ENCODE measurements at regions not wholly inside any gene's neighbourhood (a gene's known extent, or its start where the extent isn't known, plus 50 kb on each side); places are given as distances from the start of the nearest gene placed in this dataset.

- Histone ChIP-seq H3K27me3 (ENCODE audit: insufficient read depth, low read depth, severe bottlenecking) (no peaks in the 10 kb centered on the region), H3K4me3 (ENCODE audit: low read depth, low read length) (no peak overlapping the region), H3K36me3 (no peaks in the 10 kb centered on the region), H3K9me3 (ENCODE audit: severe bottlenecking) (no peaks in the 10 kb centered on the region), H3K27ac (no peak overlapping the region)
- DNase-seq: no peak
- no peak for TF ChIP-seq CTCF (IDR thresholded peaks at IDR 0.05; ENCODE audit: low read depth, low read length)
Measured at GRCh38 chr2:16290311-16291020, 350.1 kb downstream of the MYCN start.

GRCh38 chr2:16288371-16289112 is 348.2 kb downstream of the MYCN start:
- no peak for DNase-seq

GRCh38 chr2:16287831-16288230 is 347.5 kb downstream of the MYCN start:
- no peaks in the 10 kb centered on the region for H3K27me3 ChIP-seq (ENCODE audit: insufficient read depth, low read depth, severe bottlenecking)
- no peak for DNase-seq
- H3K27ac ChIP-seq: no peak overlapping the region
- H3K4me3 ChIP-seq (ENCODE audit: low read depth, low read length): no peak overlapping the region
- TF ChIP-seq CTCF (IDR thresholded peaks at IDR 0.05; ENCODE audit: low read depth, low read length): no peak
- no peaks in the 10 kb centered on the region for H3K9me3 ChIP-seq (ENCODE audit: severe bottlenecking)
- no peaks in the 10 kb centered on the region for H3K36me3 ChIP-seq

More at GRCh38 chr2:16288371-16289112, 348.2 kb downstream of the MYCN start:
- H3K9me3 ChIP-seq (ENCODE audit: severe bottlenecking): no peaks in the 10 kb centered on the region
- no peaks in the 10 kb centered on the region for H3K27me3 ChIP-seq (ENCODE audit: insufficient read depth, low read depth, severe bottlenecking)
- no peak overlapping the region for H3K27ac ChIP-seq
- TF ChIP-seq CTCF (IDR thresholded peaks at IDR 0.05; ENCODE audit: low read depth, low read length): no peak
- no peaks in the 10 kb centered on the region for H3K36me3 ChIP-seq
- H3K4me3 ChIP-seq (ENCODE audit: low read depth, low read length): no peak overlapping the region

- Histone ChIP-seq H3K4me3 (ENCODE audit: low read depth, low read length) (no peak overlapping the region), H3K27me3 (ENCODE audit: insufficient read depth, low read depth, severe bottlenecking) (no peaks in the 10 kb centered on the region), H3K9me3 (ENCODE audit: severe bottlenecking) (no peaks in the 10 kb centered on the region), H3K27ac (no peak overlapping the region), H3K36me3 (no peaks in the 10 kb centered on the region)
- no peak for TF ChIP-seq CTCF (IDR thresholded peaks at IDR 0.05; ENCODE audit: low read depth, low read length)
- DNase-seq: no peak
Measured at GRCh38 chr2:16287281-16287680, 346.9 kb downstream of the MYCN start.

- Histone ChIP-seq H3K4me3 (ENCODE audit: low read depth, low read length) (no peak overlapping the region), H3K9me3 (ENCODE audit: severe bottlenecking) (no peaks in the 10 kb centered on the region), H3K27me3 (ENCODE audit: insufficient read depth, low read depth, severe bottlenecking) (no peaks in the 10 kb centered on the region), H3K27ac (peak overlapping the region; percentile 77), H3K36me3 (no peaks in the 10 kb centered on the region)
- no peak for TF ChIP-seq CTCF (IDR thresholded peaks at IDR 0.05; ENCODE audit: low read depth, low read length)
- no peak for DNase-seq
Measured at GRCh38 chr2:16285813-16286510, 345.6 kb downstream of the MYCN start.

Data from WERI-Rb-1 (cell line).